Bone marrow (tissue), 2 donors: ENCODE measurements at regions not wholly inside any gene's neighbourhood (a gene's known extent, or its start where the extent isn't known, plus 50 kb on each side); places are given as distances from the start of the nearest gene placed in this dataset.
"Not testable (repeated sequence)": the region's sequence is repeated elsewhere in the genome, so short reads cannot be mapped to it uniquely, and the experiment has no call there.

Experiments used
- DNase-seq, 2 donors: peaks; one replicate each; lab custom pipeline; 2025; lab: John Stamatoyannopoulos, UW

DNA sequence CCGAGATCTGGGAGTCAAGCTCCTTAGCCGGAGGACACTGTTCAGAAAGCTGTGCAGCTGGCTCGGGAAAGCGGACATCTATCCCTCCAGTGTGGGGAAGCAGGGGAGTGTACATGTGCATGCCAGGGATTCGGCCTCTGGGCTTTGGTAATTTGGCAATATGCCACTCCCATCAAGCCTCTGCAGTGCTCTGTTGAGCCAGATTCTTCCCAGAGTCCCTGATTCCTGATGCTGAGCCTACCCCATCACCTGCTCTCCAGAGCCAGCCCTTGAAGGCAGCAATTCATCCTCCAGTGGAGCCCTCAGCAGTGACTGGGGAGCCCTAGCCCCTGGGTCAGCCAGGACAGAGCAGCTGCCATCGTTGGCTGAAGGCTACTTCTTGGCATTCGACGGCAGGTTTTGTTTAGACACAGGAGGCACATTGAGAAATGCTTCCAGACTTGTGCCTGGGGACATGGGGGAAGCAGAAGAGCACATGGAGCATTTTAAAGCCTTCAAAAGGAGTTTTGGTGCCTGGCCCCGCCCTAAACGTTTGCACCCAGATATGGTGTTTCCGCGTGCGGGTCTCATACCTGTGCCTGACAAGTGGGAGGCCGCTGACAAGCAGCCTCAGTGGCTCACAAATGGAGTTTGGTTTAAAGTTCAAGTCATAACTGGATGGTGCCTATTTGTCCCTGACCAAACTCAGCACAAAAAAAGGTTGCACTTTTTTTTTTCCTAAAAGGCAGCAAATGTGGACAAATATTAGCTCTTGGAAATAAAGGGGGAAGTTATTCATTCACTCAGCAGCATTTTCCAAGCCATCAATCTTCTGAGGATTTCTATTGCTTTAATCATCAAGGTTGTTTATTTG, 272.8 kb downstream of the CYRIA start:
- DNase-seq, result no peak

DNA sequence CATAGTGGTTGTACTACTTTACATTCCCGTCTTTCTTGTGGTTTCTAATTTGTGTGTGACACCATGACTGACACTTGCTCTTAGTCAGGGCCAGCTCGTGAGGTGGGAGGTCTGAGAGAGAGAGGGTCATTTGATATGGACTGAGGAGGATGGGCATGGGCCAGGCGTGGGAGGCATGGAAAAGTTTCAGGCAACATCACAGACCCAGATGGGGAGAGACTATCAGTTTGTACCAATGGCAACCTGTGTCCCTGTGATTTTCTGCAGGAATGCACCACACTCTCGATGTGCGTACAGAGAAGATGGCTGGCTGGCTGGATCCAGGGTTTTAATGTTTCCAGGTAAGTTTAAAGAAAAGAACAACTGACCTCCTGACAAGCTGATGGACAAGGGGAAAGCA, 273.6 kb downstream of the CYRIA start:
- no peak for DNase-seq

DNA sequence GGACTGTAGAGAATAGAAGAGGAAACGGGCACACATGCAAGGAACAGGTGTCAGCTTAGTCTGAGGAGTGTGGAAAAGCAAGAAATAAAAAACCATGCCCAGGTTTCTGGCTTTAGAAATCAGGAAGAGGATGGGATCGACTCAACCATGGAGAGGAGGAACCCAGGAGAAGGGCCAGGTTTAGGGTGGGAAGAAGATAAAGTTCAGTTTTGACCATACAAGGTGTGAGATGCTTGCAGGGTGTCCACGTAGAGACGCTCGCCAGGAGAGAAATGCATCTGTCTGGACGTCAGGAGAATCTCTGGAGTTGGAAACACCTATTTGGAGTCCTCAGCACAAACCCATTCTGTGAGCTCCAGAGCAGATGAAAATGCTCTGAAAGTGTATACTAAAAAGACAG, 275.1 kb downstream of the CYRIA start:
- no peak for DNase-seq

DNA sequence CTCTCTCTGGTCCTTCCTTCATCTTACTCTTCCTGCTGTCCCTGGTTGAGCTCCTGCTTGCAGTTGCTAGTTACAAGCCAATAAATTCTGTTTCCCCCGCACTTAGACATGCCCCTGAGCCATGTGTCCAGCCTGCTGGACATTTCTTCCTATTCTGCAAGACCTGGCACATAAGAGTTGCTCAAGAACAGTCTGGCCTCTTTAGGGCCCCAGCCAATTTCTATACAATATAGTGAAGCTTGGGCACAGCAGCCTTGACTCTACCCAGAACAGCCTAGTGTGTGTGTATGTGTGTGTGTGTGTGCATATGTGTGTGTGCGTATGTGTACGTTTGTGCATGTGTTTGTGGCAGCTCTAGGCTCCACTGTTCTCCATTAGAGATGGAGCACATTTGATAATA, 276.0 kb downstream of the CYRIA start:
- no peak for DNase-seq

DNA sequence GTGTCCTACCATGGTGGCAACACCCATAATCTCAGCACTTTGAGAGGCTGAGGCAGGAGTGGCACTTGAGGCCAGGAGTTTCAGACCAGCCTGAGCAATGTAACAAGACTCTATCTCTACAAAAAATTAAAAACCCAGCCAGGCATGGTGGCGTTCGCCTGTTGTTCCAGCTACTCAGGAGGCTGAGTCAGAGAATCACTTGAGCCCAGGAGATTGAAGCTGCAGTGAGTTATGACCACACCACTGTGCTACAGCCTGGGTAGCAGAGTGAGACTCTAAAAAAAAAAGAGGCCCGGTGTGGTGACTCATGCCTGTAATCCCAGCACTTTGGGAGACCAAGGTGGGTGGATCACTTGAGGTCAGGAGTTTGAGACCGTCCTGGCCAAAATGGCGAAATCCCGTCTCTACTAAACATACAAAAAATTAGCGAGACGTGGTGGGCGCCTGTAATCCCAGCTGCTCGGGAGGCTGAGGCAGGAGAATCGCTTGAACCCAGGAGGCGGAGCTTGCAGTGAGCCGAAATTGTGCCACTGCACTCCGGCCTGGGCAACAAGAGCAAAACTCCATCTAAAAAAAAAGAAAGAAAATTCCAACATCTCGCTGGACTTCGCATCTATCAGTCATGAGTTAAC, 277.3 kb downstream of the CYRIA start:
- DNase-seq, result not testable (repeated sequence)

DNA sequence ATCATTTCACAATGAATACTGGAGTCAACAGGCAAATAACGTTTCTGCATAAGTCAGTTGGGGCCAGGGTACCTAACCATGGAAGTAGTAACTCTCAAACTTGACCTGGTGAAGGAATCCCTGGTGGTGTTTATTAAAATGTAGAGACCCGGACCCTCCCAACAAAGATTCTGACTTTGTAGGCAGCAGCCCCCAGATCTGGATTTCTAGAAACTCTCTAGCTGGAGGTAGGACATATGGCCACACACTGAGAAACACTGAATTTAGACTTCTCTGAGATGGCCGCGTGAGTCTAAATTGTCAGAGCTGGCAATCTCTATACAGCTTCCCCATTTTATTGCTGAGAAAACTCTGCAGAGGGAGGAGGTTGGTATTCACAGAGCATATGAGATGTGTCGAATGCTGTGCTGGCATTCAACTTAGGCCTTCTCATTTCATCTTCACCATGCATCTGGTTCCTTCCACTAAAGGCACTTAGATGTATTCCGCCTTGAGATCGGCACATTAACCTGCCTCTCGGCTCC, 278.1 kb downstream of the CYRIA start:
- no peak for DNase-seq

DNA sequence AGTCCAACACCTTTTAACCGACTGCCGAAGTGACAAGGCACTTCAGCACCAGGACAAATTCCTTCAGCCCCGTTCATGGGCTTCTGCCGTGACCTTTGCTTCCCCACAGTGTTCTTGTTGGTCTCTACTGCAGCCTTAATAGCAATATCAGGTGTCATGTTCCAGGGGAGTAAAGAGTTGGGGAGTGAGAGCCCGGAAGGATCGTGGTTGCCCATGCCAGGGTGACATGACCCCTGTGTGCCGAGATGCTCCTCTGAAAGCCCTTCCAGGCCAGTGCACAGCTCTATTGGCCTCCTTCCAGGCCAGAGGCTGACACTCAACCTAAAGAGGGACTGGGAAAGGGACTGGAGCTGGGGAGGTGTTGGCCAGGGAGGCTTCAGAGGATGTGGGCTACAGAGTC, 279.2 kb downstream of the CYRIA start:
- no peak for DNase-seq

DNA sequence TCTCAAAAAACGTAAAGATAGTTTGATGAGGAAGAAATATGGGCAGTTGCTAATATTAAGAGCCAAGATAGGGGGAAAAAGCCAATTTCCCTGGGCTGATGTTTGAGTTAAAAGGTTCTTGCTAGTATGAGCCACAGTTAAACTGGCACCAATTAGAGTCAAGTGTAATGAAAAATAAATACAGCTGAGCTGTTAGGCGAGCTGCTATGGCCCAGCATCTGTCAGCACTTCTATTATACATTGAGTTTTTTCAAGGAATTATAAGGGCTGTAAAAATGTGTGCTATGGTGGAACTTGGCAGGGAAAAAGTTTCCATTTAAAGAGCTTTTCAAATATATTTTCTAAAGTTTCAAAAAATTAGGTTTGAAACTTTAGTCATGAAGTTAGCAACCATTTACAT, 279.6 kb downstream of the CYRIA start:
- DNase-seq, result no peak

DNA sequence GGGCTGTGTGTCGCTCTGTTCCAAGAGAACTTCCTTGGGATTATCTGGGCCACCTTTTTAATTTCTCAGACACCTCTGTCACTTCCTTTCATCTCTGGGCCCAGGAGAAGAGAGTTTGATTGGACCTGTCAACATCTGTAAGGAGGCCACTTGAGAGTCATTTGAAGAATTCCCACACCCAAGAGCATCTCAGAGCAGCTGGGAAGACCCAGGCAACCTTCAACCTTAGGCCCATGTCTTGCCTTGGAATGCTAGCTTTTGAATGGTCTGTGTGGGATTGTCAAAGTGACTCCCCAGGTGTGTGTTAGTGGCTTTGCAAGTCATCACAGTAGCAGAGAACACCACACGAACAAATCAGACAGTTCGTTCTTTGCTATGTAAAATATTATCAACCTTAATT, 280.3 kb downstream of the CYRIA start:
- DNase-seq, result no peak

DNA sequence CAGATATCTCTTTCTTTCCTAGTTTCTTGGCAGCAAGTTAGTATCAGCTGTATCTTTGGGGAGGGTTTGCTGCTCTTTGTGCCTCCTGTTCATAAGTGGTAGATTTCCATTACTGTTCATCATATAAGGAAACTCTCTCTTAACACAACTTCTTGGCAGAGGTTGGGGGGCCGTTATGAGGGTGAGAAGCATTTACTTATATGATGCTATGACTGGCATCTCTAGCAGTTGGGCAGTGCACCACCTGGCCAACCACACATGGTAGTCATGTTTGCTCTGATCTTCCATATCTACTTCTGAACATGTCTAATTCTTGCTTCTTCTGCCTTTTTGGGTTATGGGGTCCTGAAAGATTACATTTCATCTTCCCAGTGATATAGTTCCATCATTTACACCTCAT, 282.2 kb downstream of the CYRIA start:
- DNase-seq, result no peak

DNA sequence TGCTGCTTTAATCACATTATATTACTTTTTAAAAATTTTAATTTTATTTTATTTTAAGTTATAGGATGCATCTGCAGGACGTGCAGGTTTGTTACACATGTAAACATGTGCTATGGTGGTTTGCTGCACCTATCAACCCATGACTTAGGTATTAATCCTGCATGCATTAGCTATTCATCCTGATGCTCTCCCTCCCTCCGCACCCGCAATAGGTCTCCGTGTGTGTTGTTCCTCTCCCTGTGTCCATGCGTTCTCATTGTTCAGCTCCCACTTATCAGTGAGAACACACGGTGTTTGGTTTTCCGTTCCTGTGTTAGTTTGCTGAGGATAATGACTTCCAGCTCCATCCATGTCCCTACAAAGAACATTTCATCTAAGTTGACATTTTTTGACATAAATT, 283.2 kb downstream of the CYRIA start:
- DNase-seq, result no peak

DNA sequence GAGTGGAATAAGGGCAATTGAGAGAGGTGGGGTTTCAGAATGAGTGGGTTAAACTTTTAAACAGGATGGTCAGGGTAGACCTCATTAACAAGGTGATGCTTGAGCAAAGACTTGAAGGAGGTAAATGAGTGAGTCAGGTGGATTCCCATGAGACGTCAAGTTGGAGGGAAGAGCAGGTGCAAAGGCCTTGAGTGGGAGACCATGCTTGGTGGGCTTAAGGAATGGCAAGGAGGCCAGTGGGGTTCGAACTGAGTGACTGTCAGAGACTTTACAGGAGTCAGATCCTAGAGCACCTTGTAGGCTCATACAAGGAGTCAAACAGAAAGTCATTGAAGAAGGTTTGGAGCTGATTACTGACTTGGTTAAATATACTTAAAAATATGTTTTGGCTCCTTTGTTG, 284.1 kb downstream of the CYRIA start:
- DNase-seq, result no peak

DNA sequence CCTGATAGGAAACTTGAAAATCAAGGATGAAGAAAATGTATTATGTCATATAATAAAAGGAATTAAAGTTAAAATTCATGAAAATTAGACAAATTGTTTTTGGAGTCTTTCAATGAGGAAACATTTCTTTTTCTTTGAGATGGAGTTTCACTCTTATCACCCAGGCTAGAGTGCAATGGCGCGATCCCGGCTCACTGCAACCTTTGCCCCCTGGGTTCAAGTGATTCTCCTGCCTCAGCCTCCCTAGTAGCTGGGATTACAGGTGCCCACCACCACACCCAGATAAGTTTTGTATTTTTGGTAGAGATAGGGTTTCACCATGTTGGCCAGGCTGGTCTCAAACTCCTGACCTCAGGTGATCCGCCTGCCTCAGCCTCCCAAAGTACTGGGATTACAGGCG, 285.7 kb downstream of the CYRIA start:
- not testable (repeated sequence) for DNase-seq

DNA sequence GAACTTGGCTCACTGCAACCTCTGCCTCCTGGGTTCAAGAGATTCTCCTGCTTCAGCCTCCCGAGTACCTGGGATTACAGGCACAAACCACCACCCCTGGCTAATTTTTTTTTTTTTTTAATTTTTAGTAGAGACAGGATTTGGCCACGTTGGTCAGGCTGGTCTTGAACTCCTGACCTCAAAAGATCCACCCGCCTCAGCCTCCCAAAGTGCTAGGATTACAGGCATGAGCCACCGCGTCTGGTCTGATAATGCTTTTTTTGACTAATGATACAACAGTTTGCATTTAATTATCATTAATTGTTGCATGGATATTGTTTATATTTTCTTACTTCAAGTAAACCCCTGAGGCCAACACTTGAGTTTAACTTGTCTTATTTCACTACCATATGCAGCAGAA, 286.6 kb downstream of the CYRIA start:
- DNase-seq, result not testable (repeated sequence)

DNA sequence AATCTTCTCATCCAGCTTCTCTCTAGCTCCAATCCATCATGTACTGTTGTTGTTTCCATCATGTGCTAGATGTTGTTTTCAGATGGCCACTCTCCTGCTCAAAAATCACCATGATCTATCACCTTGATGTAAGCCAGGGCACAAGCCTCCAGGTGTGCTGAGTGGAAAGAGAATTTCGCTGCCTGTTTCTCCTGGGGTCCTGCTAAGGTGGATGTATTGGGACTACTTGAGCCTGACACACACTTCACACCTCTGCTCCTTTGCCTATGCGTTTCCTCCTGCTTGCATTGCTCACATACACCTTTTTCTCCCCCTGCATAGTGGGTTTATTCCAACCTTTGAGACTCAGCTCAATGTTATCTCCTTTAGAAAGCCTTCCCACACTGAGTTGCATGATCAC, 287.6 kb downstream of the CYRIA start:
- no peak for DNase-seq

DNA sequence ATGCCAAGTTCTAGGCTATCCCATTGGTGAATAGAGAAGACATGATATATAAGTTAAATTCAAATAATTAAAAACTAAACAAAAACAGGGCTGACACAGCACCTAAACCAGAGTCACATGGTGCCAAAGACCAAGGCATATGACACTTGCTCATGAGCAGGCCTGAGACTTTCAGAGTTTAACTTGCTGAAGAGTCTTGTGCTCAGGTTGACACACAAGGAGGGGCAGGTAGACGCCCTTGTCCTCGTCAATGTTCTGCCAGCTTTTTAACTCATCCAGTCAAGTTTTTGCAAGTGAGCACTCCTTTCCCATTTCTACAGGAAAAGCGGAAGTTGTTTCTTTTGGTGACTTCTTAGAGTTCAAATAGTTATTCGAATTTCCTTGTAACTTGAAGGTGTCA, 289.7 kb downstream of the CYRIA start:
- DNase-seq, result no peak

DNA sequence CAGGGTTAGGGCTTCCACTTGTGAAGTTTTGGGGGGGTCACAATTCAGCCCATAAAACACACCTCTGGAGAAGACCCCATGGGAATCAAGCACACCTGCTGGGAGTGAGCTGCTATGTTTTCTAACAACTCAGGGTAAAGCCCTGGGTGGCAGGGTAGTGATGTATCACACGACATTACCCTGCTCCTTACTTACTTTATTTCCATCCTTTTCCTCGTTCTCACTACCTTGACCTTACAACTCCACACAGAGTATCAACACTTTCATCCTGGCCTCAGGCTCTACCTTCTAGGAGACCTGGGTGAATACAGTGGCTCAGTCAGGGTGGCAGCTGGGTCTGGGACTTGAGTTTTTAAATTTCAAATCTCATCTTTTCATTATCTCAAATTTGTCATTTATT, 290.3 kb downstream of the CYRIA start:
- DNase-seq, result no peak

DNA sequence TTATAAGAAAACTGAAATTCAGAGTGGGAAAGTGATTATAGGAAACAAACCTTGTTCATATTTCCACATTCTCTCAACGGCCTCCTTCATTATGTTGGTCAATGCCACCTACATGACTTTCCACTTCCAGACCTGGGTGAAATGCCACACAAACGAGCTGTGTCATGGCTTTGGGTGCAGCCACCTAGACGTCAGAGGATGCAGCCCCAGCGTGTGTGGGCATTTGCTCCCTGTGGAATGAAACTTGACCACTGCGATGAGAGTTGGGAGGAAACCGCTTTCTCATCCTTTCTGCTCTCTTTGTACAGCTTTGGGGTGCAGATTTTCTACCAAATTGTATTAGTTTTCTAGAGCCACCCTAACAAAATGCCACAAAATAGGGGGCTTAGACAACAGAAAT, 291.0 kb downstream of the CYRIA start:
- DNase-seq, result no peak

DNA sequence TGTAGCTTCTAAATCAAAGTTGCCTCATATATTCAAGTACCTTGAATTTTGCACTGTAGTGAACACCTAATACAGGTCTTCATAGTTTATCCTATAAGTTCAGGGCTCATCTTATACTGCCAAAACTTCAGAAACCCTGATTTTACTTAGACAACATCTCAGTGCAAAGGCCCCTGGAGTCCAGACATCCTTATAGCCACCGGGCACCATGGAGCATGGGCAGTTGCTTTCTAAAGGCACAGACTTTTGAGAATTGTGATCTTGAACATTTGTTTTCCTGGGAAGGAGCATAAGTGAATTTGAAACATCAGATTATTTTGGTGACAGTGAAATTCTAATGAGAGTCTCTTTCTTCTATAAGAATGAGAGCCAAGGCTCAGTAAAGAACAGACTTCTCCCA, 292.3 kb downstream of the CYRIA start:
- no peak for DNase-seq

DNA sequence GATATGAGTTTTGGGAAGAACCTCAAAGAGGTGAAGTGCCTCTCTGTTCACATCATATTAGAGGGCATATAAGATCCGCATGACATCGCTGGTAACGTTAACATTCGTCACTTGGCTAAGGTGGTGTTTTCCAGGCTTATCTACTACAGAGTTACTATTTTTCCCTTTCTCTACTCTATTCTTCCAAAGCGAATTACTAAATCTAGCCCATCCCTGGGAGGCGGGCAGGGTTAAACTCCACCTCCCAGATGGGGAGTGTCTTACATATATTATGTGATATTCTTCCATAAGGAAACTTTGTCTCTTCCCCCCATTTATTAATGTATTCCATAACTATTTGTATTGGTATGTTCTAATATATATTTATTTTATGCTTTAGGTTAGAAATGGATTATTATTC, 293.9 kb downstream of the CYRIA start:
- DNase-seq, result no peak

DNA sequence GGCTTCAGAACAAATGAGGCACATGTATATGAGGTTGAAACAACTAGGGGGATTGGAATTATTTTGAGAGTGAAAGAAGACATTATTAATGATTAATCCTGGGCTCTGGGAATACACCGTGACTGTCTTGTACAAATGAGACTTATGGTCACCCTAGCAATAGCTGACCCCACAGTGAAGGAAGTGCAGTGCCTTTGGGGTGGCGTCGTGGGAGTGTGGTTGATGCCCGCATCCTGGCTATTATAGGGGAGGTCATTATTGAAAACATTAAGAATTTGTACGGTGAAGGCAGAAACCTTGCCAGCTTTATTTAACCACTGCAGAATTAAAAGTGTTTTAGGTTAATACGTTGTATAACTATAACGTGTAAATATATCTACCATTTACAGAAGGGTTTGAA, 296.7 kb downstream of the CYRIA start:
- DNase-seq, result no peak

DNA sequence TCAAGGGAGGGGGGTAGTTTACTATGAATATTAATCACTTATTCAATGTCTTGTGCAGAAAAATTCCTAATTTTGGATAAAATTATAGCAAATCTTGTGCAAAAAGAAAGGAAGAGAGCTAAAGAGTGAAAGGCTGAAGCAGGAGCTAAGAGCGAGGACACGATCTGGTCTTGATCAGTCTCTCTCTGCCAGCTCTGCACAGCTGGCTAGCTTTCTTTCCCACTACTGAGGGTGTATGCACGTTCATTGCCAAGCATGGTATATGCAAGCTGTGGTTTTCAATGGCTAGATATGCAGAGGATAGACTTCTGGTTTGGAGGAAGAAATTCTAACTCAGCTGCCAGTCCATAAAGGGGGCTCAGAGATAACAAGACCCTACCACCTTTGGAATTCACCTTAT, 297.3 kb downstream of the CYRIA start:
- no peak for DNase-seq

DNA sequence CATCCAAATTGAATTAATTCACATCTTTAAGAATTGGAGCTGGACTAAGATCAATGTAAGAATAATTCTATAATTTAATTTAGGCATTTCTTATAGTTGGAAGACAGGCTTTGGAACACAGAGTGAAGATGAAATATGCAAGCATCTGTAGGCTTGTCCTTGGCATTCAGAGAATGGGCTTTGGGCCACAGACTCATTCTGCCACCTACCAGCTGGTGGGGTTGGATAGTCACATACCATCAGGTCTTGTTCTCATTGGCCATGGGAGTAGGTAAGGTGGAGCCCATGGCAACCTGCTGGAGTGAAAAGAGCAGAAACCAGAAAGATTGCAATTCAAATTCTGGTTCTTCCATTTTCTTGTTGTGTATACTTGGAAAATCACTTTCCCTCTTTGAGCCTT, 300.3 kb downstream of the CYRIA start:
- DNase-seq, result no peak

DNA sequence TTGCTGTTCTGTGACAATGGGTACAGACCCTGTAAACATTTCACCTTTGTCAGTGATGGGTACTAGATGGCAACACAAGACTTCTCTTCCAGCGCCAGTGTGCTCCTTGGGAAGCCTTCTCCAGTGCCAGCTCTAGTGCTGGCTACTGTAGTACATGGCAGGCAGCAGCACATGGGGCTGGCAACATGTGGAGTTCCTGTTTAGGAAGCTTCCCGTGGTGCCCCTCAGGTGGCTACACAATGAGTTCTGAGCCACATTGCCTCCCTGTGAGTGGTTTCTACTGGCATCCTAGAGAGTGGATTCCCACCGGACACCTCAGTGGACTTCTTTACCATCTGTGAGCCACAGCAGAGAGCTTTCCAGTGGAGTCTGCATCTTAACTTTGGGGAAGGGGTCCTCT, 302.1 kb downstream of the CYRIA start:
- DNase-seq, result no peak
